ENCODE measurements at regions not wholly inside any gene's neighbourhood (a gene's known extent, or its start where the extent isn't known, plus 50 kb on each side); places are given as distances from the start of the nearest gene placed in this dataset.

GRCh38 chr11:35087648-35088047 is 51.3 kb upstream of the CD44 start:
- Histone ChIP-seq H3K14ac (ENCODE audit: low read length) (no peak overlapping the region), H4K91ac (ENCODE audit: low read depth, low read length, poor library complexity) (no peak overlapping the region), H3K18ac (ENCODE audit: low read length) (no peak overlapping the region), H4K8ac (ENCODE audit: low read depth, low read length) (no peak overlapping the region), H3K4me1 (ENCODE audit: control insufficient read depth in 2 of 2, insufficient read depth in 1 of 2, low read depth in 1 of 2, low read length in 2 of 2) (peaks cover 7 to 25% of the 10 kb centered on the region in 2 donors), H3K36me3 (replicated peaks in 1 of 2; ENCODE audit: control insufficient read depth in 2 of 2, insufficient read depth in 2 of 2, low read length in 2 of 2) (no peaks in the 10 kb centered on the region), H3K27ac (replicated peaks; ENCODE audit: low read length) (no peak overlapping the region), H2BK5ac (ENCODE audit: low read length) (no peak overlapping the region), H2BK120ac (ENCODE audit: low read depth, low read length) (no peak overlapping the region), H3K4me2 (ENCODE audit: insufficient read depth, low read length, poor library complexity, severe bottlenecking) (no peak overlapping the region), H2BK12ac (ENCODE audit: low read length) (no peak overlapping the region), H2AK5ac (ENCODE audit: low read depth, low read length) (no peak overlapping the region), H3K27me3 (ENCODE audit: control insufficient read depth in 3 of 3, insufficient read depth in 3 of 3, low read depth in 1 of 3, low read length in 3 of 3) (no peaks in the 10 kb centered on the region), H3K4me3 (ENCODE audit: low read length in 2 of 2) (no peak overlapping the region), H2BK15ac (ENCODE audit: low read length) (no peak overlapping the region), H3K23ac (ENCODE audit: low read depth, low read length, poor library complexity) (no peak overlapping the region), H2AFZ (ENCODE audit: low read length) (peak overlapping the region; percentile 88), H3K4ac (ENCODE audit: low read length) (no peak overlapping the region), H3K9me3 (replicated peaks in 1 of 2; ENCODE audit: control insufficient read depth in 2 of 2, insufficient read depth in 1 of 2, low read depth in 1 of 2, low read length in 2 of 2) (no peaks in the 10 kb centered on the region), H3K9ac (ENCODE audit: low read depth, low read length, poor library complexity) (no peak overlapping the region), H3K79me1 (ENCODE audit: low read depth, low read length) (no peaks in the 10 kb centered on the region)
- DNase-seq (ENCODE audit: low spot score), result no peak
- no CpG with 5 or more reads among the region's 1 CpG for WGBS, 2 donors (ENCODE audit: extremely low coverage in 2 of 2, insufficient read length in 2 of 2, insufficient replicate concordance in 1 of 2)

DNA sequence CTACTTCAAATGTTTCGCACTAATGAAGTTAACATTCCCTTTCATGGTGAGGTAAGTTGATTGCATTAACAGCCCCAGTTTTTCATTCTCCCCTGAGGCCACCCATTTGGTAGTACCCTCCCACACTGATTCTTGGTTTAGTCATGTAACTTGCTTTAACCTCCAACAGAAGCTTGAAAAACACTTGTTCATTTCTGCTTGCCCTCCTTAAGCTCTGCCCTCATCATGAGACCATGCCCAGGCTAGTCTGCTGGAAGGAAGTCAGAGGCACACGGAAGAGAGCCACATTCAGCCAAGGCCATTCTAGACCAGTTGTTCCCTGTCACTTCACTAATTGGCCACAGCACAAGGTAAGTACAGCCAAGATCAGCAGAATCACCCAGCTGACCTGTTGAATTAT is 50.7 kb upstream of the CD44 start:
- H3K27ac ChIP-seq (replicated peaks; ENCODE audit: low read length), result no peak overlapping the region
- no peak overlapping the region for H2BK12ac ChIP-seq (ENCODE audit: low read length)
- H3K79me1 ChIP-seq (ENCODE audit: low read depth, low read length), result no peaks in the 10 kb centered on the region
- no peak overlapping the region for H3K4me2 ChIP-seq (ENCODE audit: insufficient read depth, low read length, poor library complexity, severe bottlenecking)
- H4K91ac ChIP-seq (ENCODE audit: low read depth, low read length, poor library complexity), result no peak overlapping the region
- H4K8ac ChIP-seq (ENCODE audit: low read depth, low read length), result no peak overlapping the region
- no peak overlapping the region for H3K4ac ChIP-seq (ENCODE audit: low read length)
- DNase-seq (ENCODE audit: low spot score), result no peak
- WGBS, 2 donors (ENCODE audit: extremely low coverage in 2 of 2, insufficient read length in 2 of 2, insufficient replicate concordance in 1 of 2), result no CpG with 5 or more reads among the region's 2 CpGs
- no peak overlapping the region for H3K23ac ChIP-seq (ENCODE audit: low read depth, low read length, poor library complexity)
- no peak overlapping the region for H2BK120ac ChIP-seq (ENCODE audit: low read depth, low read length)
- H3K9me3 ChIP-seq (replicated peaks in 1 of 2; ENCODE audit: control insufficient read depth in 2 of 2, insufficient read depth in 1 of 2, low read depth in 1 of 2, low read length in 2 of 2), result no peaks in the 10 kb centered on the region
- no peak overlapping the region for H3K9ac ChIP-seq (ENCODE audit: low read depth, low read length, poor library complexity)
- H3K14ac ChIP-seq (ENCODE audit: low read length), result peak overlapping the region; percentile 39
- no peak overlapping the region for H2BK5ac ChIP-seq (ENCODE audit: low read length)
- H3K27me3 ChIP-seq (ENCODE audit: control insufficient read depth in 3 of 3, insufficient read depth in 3 of 3, low read depth in 1 of 3, low read length in 3 of 3), result no peaks in the 10 kb centered on the region
- no peak overlapping the region for H2BK15ac ChIP-seq (ENCODE audit: low read length)
- no peak overlapping the region for H2AK5ac ChIP-seq (ENCODE audit: low read depth, low read length)
- H3K18ac ChIP-seq (ENCODE audit: low read length), result peak overlapping the region; percentile 3
- H3K36me3 ChIP-seq (replicated peaks in 1 of 2; ENCODE audit: control insufficient read depth in 2 of 2, insufficient read depth in 2 of 2, low read length in 2 of 2), result no peaks in the 10 kb centered on the region
- H2AFZ ChIP-seq (ENCODE audit: low read length), result peak overlapping the region; percentile 88
- no peak overlapping the region for H3K4me3 ChIP-seq (ENCODE audit: low read length in 2 of 2)
- peaks cover 7 to 19% of the 10 kb centered on the region in 2 donors for H3K4me1 ChIP-seq (ENCODE audit: control insufficient read depth in 2 of 2, insufficient read depth in 1 of 2, low read depth in 1 of 2, low read length in 2 of 2)

DNA sequence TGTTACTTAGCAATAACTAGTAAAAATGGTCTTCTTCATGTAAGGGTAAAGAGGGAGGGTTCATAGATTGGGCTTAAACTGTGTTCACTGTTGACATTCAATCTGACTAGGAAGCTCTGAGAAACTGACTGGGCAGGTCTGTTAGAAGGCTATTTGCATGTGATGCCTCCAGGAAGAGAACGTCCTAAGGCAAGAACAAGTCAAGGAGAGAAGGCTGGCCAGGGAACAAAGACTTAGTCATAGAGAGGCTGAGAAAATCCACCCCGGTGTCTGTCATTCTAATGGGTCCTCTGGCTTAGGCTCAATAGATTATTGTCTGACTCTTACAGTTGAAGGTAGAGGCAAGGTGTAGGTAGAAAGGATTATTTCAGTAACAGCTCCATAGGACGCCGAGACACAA is 50.3 kb upstream of the CD44 start:
- Histone ChIP-seq H3K4me2 (ENCODE audit: insufficient read depth, low read length, poor library complexity, severe bottlenecking) (no peak overlapping the region), H3K36me3 (replicated peaks in 1 of 2; ENCODE audit: control insufficient read depth in 2 of 2, insufficient read depth in 2 of 2, low read length in 2 of 2) (no peaks in the 10 kb centered on the region), H3K9me3 (replicated peaks in 1 of 2; ENCODE audit: control insufficient read depth in 2 of 2, insufficient read depth in 1 of 2, low read depth in 1 of 2, low read length in 2 of 2) (no peaks in the 10 kb centered on the region), H2BK15ac (ENCODE audit: low read length) (no peak overlapping the region), H3K4me3 (ENCODE audit: low read length in 2 of 2) (no peak overlapping the region), H2AFZ (ENCODE audit: low read length) (no peak overlapping the region), H2BK12ac (ENCODE audit: low read length) (no peak overlapping the region), H3K18ac (ENCODE audit: low read length) (no peak overlapping the region), H2AK5ac (ENCODE audit: low read depth, low read length) (no peak overlapping the region), H4K8ac (ENCODE audit: low read depth, low read length) (no peak overlapping the region), H4K91ac (ENCODE audit: low read depth, low read length, poor library complexity) (no peak overlapping the region), H3K27me3 (ENCODE audit: control insufficient read depth in 3 of 3, insufficient read depth in 3 of 3, low read depth in 1 of 3, low read length in 3 of 3) (no peaks in the 10 kb centered on the region), H3K27ac (replicated peaks; ENCODE audit: low read length) (no peak overlapping the region), H3K23ac (ENCODE audit: low read depth, low read length, poor library complexity) (no peak overlapping the region), H3K9ac (ENCODE audit: low read depth, low read length, poor library complexity) (no peak overlapping the region), H3K4ac (ENCODE audit: low read length) (no peak overlapping the region), H2BK5ac (ENCODE audit: low read length) (no peak overlapping the region), H3K79me1 (ENCODE audit: low read depth, low read length) (no peaks in the 10 kb centered on the region), H2BK120ac (ENCODE audit: low read depth, low read length) (no peak overlapping the region), H3K4me1 (ENCODE audit: control insufficient read depth in 2 of 2, insufficient read depth in 1 of 2, low read depth in 1 of 2, low read length in 2 of 2) (peaks cover 5 to 14% of the 10 kb centered on the region in 2 donors), H3K14ac (ENCODE audit: low read length) (no peak overlapping the region)
- no peak for DNase-seq (ENCODE audit: low spot score)
- no CpG with 5 or more reads among the region's 4 CpGs for WGBS, 2 donors (ENCODE audit: extremely low coverage in 2 of 2, insufficient read length in 2 of 2, insufficient replicate concordance in 1 of 2)
